HG02759 (cell line): ENCODE measurements at regions not wholly inside any gene's neighbourhood (a gene's known extent, or its start where the extent isn't known, plus 50 kb on each side); places are given as distances from the start of the nearest gene placed in this dataset.

Source experiments
- ATAC-seq: cut with Tn5 transposase; IDR thresholded peaks from one replicate; pipeline ENCODE4 v1.9.1; 2021; ENCODE audit warnings: mild to moderate bottlenecking, moderate library complexity; ENCODE audit not compliant: unreplicated experiment

GRCh38 chr15:55031727-55032126 is 165.0 kb downstream of the RSL24D1 start:
- ATAC-seq: no peak

GRCh38 chr15:55026381-55026780 is 170.4 kb downstream of the RSL24D1 start:
- ATAC-seq: no peak

- no peak for ATAC-seq
Measured at GRCh38 chr15:55017635-55018034, 179.1 kb downstream of the RSL24D1 start.

- ATAC-seq: no peak
Measured at GRCh38 chr15:55016225-55016624, 180.5 kb downstream of the RSL24D1 start.

GRCh38 chr15:55015093-55015445 is 181.7 kb downstream of the RSL24D1 start:
- ATAC-seq: no peak

GRCh38 chr15:55014391-55015092 is 182.2 kb downstream of the RSL24D1 start:
- no peak for ATAC-seq

- no peak for ATAC-seq
Measured at GRCh38 chr15:55008421-55008820, 188.3 kb downstream of the RSL24D1 start.

- ATAC-seq: no peak
Measured at GRCh38 chr15:55007561-55007960, 189.2 kb downstream of the RSL24D1 start.

GRCh38 chr15:55005679-55006078 is 191.1 kb downstream of the RSL24D1 start:
- ATAC-seq: no peak

- ATAC-seq: no peak
Measured at GRCh38 chr15:55003965-55004873, 192.5 kb downstream of the RSL24D1 start.

GRCh38 chr15:54998661-54999060 is 198.1 kb downstream of the RSL24D1 start:
- ATAC-seq: no peak

GRCh38 chr15:54990793-54991192 is 205.9 kb downstream of the RSL24D1 start:
- no peak for ATAC-seq

GRCh38 chr15:54987881-54988280 is 208.9 kb downstream of the RSL24D1 start:
- no peak for ATAC-seq

GRCh38 chr15:54979964-54980363 is 216.8 kb downstream of the RSL24D1 start:
- no peak for ATAC-seq

GRCh38 chr15:54962637-54963036 is 234.1 kb downstream of the RSL24D1 start:
- ATAC-seq: no peak

- ATAC-seq: no peak
Measured at GRCh38 chr15:54960266-54960665, 236.5 kb downstream of the RSL24D1 start.

- ATAC-seq: no peak
Measured at GRCh38 chr15:54941417-54941816, 255.3 kb downstream of the RSL24D1 start.

GRCh38 chr15:54917312-54917711 is 279.4 kb downstream of the RSL24D1 start:
- no peak for ATAC-seq

- no peak for ATAC-seq
Measured at GRCh38 chr15:54915380-54915779, 281.4 kb downstream of the RSL24D1 start.

GRCh38 chr15:54884312-54884711 is 312.4 kb downstream of the RSL24D1 start:
- ATAC-seq: no peak

- ATAC-seq: no peak
Measured at GRCh38 chr15:54859982-54860381, 336.8 kb downstream of the RSL24D1 start.

- ATAC-seq: no peak
Measured at GRCh38 chr15:54854667-54855066, 342.1 kb downstream of the RSL24D1 start.
